HUES6 (cell line): ENCODE measurements at regions not wholly inside any gene's neighbourhood (a gene's known extent, or its start where the extent isn't known, plus 50 kb on each side); places are given as distances from the start of the nearest gene placed in this dataset.

Experiments used
- H3K27ac ChIP-seq: 2 replicates; pipeline ENCODE4 v1.7.0; 2013; ENCODE audit warnings: low read depth, mild to moderate bottlenecking, low read length, inconsistent platforms
- H3K27me3 ChIP-seq: 2 replicates; pipeline ENCODE4 v1.6.1; 2013; ENCODE audit warnings: low read length; ENCODE audit not compliant: control insufficient read depth, insufficient read depth
- H3K36me3 ChIP-seq: 2 replicates; pipeline ENCODE4 v1.6.1; 2013; ENCODE audit warnings: low read length; ENCODE audit not compliant: control insufficient read depth, insufficient read depth
- H3K4me1 ChIP-seq: 2 replicates; pipeline ENCODE4 v1.6.1; 2013; ENCODE audit warnings: low read length; ENCODE audit not compliant: control insufficient read depth, insufficient read depth
- H3K4me3 ChIP-seq: 2 replicates; pipeline ENCODE4 v1.5.1; 2013; ENCODE audit warnings: low read depth, low read length
- H3K9ac ChIP-seq: one replicate; pipeline ENCODE4 v1.6.1; 2013; ENCODE audit warnings: mild to moderate bottlenecking, low read length
- H3K9me3 ChIP-seq: 2 replicates; pipeline ENCODE4 v1.6.1; 2013; ENCODE audit warnings: low read depth, low read length; ENCODE audit not compliant: control insufficient read depth, insufficient read depth

- H3K27ac ChIP-seq, result no peak overlapping the region
- no peaks in the 10 kb centered on the region for H3K36me3 ChIP-seq
- no peaks in the 10 kb centered on the region for H3K27me3 ChIP-seq
- no peak overlapping the region for H3K9ac ChIP-seq
- no peaks in the 10 kb centered on the region for H3K9me3 ChIP-seq
- H3K4me3 ChIP-seq, result no peak overlapping the region
- H3K4me1 ChIP-seq, result no peaks in the 10 kb centered on the region
Measured at GRCh38 chr11:98027652-98028051, 993.1 kb upstream of the CNTN5 start.

GRCh38 chr11:98029832-98030231 lies 990.9 kb upstream of the CNTN5 start:
- Histone ChIP-seq H3K9me3 (0 out of 2 replicates have a peak, but pooled peaks cover 4% of the 10 kb centered on the region), H3K27ac (no peak overlapping the region), H3K36me3 (no peaks in the 10 kb centered on the region), H3K4me3 (no peak overlapping the region), H3K27me3 (no peaks in the 10 kb centered on the region), H3K4me1 (no peaks in the 10 kb centered on the region), H3K9ac (no peak overlapping the region)

GRCh38 chr11:98036810-98037209 lies 983.9 kb upstream of the CNTN5 start:
- no peak overlapping the region for H3K27ac ChIP-seq
- H3K36me3 ChIP-seq, result no peaks in the 10 kb centered on the region
- H3K9ac ChIP-seq, result no peak overlapping the region
- H3K27me3 ChIP-seq, result no peaks in the 10 kb centered on the region
- 0 out of 2 replicates have a peak, but pooled peaks cover 4% of the 10 kb centered on the region for H3K9me3 ChIP-seq
- no peak overlapping the region for H3K4me3 ChIP-seq
- no peaks in the 10 kb centered on the region for H3K4me1 ChIP-seq

DNA sequence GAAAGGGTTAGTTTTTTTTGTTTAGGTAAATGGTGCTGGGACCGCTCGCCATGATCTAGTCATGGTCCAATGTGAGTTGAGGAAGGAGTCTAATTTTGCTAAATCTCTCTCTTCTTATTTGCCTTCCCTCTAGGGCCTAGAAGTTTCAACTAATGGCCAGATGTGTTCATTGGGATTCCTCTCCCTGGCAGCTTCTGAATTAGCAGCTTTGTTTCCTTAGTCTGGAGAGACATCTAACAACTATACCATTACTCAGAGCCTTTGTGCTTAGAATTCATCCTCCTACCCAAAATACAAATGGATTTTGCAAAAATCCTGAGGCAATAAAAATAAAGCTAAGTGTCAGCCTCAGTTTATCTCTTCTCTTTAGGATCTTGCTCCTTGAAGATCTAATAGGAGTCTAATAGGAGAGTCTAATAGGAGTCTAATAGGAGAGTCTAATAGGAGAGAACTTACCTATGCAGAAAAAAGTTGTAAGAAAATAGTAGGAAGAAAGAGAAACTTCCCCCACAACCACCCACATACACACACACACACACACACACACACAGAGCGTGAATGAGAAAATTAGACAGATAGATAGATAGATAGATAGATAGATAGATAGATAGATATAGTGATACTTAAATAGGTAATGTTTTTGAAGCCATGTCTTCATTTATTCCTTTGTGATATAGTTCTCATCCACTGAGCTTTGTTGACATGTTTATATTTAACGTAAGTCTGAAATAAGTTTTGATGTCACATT lies 980.5 kb upstream of the CNTN5 start:
- H3K9me3 ChIP-seq, result no peaks in the 10 kb centered on the region
- no peaks in the 10 kb centered on the region for H3K27me3 ChIP-seq
- no peak overlapping the region for H3K9ac ChIP-seq
- H3K36me3 ChIP-seq, result no peaks in the 10 kb centered on the region
- no peak overlapping the region for H3K27ac ChIP-seq
- no peaks in the 10 kb centered on the region for H3K4me1 ChIP-seq
- no peak overlapping the region for H3K4me3 ChIP-seq

GRCh38 chr11:98047647-98048046 lies 973.1 kb upstream of the CNTN5 start:
- Histone ChIP-seq H3K9me3 (no peaks in the 10 kb centered on the region), H3K27ac (no peak overlapping the region), H3K4me3 (no peak overlapping the region), H3K4me1 (no peaks in the 10 kb centered on the region), H3K36me3 (no peaks in the 10 kb centered on the region), H3K9ac (no peak overlapping the region), H3K27me3 (no peaks in the 10 kb centered on the region)

DNA sequence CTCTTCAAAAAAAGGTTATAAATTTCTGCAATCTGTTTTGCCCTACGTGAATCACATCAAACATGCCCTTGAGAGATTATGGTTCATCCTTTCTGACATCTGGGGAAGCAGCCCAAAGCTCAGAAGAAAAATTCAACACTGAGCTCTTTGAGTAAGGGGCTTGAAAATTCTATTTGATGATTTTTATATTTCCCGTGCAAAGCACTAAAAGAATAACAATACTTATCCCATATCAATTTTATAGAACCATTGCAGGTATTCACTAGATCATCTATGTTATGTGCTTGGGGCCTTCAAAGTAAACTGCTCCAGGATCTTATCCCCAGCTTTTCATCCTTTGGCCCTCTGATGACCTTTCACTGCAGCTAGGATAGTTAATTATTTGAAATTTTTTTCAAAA lies 966.9 kb upstream of the CNTN5 start:
- H3K36me3 ChIP-seq, result no peaks in the 10 kb centered on the region
- H3K27me3 ChIP-seq, result no peaks in the 10 kb centered on the region
- H3K4me3 ChIP-seq, result no peak overlapping the region
- H3K9me3 ChIP-seq, result no peaks in the 10 kb centered on the region
- no peaks in the 10 kb centered on the region for H3K4me1 ChIP-seq
- H3K27ac ChIP-seq, result no peak overlapping the region
- H3K9ac ChIP-seq, result no peak overlapping the region

- no peaks in the 10 kb centered on the region for H3K9me3 ChIP-seq
- H3K9ac ChIP-seq, result no peak overlapping the region
- H3K4me1 ChIP-seq, result no peaks in the 10 kb centered on the region
- no peaks in the 10 kb centered on the region for H3K36me3 ChIP-seq
- no peak overlapping the region for H3K27ac ChIP-seq
- no peaks in the 10 kb centered on the region for H3K27me3 ChIP-seq
- no peak overlapping the region for H3K4me3 ChIP-seq
Measured at GRCh38 chr11:98056945-98057344, 963.8 kb upstream of the CNTN5 start.

DNA sequence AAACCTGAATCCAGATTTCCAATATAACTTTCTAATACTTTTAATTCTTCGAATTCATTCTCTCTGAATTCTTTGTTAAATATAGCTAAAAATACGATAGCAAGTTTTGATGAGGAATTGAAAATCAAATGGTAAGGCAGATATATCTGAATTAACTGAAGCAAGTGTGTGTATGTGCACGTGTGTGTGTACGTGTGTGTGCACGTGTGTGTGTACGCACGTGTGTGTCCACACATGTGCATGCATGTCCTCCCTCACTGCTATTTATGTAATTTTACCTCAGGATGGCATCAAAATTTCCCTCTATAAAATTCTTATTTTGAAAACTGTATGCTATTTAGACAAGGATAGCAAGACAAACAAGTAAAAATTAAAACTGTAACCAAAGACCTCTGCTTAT lies 961.3 kb upstream of the CNTN5 start:
- Histone ChIP-seq H3K36me3 (no peaks in the 10 kb centered on the region), H3K4me1 (no peaks in the 10 kb centered on the region), H3K9me3 (no peaks in the 10 kb centered on the region), H3K9ac (no peak overlapping the region), H3K27ac (no peak overlapping the region), H3K27me3 (no peaks in the 10 kb centered on the region), H3K4me3 (no peak overlapping the region)

DNA sequence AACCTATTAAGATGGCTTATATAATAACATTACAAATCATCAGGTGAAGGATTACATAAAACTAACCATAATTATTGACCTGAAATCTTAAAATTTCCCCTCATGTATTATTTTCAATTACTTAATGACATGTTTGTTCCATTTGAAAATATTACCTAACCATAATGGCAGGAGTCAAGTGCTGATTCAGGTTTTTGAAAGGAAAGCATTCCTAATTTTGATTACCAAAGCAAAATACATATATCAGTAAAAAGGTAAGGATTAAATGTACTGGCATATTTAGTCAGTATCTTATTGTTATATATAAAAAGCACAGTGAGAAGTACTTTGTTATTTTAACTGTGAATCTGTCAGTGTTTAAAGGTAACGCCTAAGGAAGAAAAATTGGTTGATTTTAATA lies 960.0 kb upstream of the CNTN5 start:
- Histone ChIP-seq H3K4me3 (no peak overlapping the region), H3K4me1 (no peaks in the 10 kb centered on the region), H3K9ac (no peak overlapping the region), H3K27ac (no peak overlapping the region), H3K9me3 (no peaks in the 10 kb centered on the region), H3K27me3 (no peaks in the 10 kb centered on the region), H3K36me3 (no peaks in the 10 kb centered on the region)

GRCh38 chr11:98061858-98062257 lies 958.9 kb upstream of the CNTN5 start:
- Histone ChIP-seq H3K9me3 (no peaks in the 10 kb centered on the region), H3K4me3 (no peak overlapping the region), H3K27me3 (no peaks in the 10 kb centered on the region), H3K36me3 (no peaks in the 10 kb centered on the region), H3K4me1 (no peaks in the 10 kb centered on the region), H3K9ac (no peak overlapping the region), H3K27ac (no peak overlapping the region)

DNA sequence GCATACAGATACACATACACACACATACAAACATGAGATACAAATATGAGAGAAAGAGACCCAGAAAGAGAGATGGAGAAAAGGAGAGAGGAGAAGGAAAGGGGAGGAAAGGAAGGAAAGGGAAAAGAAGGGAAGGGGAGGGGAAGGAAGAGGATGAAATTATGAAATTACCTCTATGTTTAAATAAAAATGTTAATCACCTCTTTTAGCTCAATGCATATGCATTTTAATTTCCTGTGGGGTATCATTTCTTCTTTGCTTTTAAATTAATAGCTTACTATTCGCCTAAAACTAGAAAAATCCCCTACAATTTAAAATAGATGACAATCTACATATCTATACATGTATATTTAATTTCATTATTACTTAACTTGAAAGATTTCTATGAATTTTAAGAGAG lies 958.0 kb upstream of the CNTN5 start:
- Histone ChIP-seq H3K4me3 (no peak overlapping the region), H3K9ac (no peak overlapping the region), H3K9me3 (no peaks in the 10 kb centered on the region), H3K27ac (no peak overlapping the region), H3K36me3 (no peaks in the 10 kb centered on the region), H3K4me1 (no peaks in the 10 kb centered on the region), H3K27me3 (no peaks in the 10 kb centered on the region)
